Hematopoietic multipotent progenitor cell treated with erythropoietin and hydrocortisone succinate and interleukin-3 and kit ligand, for 15 days (in vitro differentiated cells): ENCODE measurements at regions not wholly inside any gene's neighbourhood (a gene's known extent, or its start where the extent isn't known, plus 50 kb on each side); places are given as distances from the start of the nearest gene placed in this dataset.

Source experiments
- DNase-seq: peaks from one replicate; pipeline ENCODE4 v3.0.0-alpha.2; 2015; ENCODE audit warnings: low spot score

DNA sequence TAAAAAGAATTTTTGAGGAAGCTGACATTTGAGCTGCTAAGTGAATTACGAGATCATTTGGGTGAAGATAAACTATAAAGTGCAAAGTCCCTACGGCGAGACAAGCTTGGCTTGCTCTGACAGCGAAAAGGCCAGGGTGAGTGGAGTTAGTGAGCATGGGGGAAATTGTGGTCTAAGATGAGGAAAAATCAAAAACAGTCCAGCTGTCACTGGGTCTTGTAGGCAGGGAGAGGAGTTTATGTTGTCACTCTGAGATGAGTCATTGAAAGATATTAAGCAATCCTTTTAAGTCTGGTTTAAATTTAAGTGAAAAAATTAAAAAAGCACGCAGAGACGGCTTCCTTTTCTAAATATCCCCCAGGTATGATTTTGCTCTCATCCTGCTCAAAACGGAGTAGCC lies 601.9 kb downstream of the MRPL39 start:
- DNase-seq, result no peak

DNA sequence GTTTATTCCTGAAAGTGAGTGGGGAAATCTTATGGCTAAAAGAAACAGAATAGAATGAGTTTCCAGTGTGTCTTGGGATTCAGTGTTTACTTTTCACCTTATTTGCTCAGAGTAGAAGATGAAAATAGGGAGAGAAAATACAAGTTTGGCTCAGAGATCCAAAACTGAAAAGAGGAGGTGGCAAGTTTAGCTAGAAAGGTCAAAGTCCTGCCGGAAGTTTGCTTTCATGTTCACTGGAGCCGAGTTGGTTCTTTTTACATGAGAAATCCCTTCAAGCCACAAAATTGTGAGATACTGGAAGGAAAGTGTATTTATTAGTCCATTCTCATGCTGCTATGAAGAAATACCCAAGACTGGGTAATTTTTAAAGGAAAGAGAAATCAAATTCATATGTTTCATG lies 604.6 kb downstream of the MRPL39 start:
- no peak for DNase-seq

DNA sequence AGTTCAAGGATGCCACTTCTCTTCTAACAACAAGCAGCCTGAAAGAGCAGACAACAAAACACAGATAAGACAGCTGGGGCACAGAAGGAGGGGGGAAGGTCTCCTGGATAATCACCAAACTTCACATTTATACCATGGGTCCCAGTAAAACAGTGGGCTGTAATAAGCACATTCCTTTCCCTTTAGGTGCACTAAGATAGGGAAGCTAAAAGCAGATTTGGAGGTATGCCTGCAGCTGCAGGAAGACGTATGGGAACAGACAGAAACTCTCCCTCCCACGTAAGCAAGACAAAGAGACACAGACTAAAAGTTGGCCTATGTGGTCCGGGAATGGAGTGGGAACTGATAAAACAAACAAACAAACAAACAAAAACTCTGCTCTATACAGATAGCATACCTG lies 612.1 kb downstream of the MRPL39 start:
- no peak for DNase-seq

DNA sequence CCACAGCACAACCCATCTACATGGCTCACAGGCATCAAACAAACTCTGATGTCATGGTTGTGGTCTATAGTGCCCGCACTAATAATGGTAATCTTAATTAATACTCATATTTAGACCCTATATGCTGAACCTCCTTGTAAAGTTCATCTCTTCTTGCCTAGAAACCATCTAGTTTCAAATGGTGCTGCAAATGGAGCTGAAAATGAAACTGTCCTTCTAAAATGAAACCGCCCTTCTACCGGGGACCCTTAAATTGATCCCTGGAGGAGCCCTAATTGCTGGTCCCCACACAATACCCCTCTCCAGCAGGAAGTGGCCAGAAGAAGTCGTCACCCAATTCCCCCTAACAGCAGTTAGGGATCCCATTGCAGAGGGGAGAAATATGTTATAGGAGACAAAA lies 612.6 kb downstream of the MRPL39 start:
- no peak for DNase-seq

DNA sequence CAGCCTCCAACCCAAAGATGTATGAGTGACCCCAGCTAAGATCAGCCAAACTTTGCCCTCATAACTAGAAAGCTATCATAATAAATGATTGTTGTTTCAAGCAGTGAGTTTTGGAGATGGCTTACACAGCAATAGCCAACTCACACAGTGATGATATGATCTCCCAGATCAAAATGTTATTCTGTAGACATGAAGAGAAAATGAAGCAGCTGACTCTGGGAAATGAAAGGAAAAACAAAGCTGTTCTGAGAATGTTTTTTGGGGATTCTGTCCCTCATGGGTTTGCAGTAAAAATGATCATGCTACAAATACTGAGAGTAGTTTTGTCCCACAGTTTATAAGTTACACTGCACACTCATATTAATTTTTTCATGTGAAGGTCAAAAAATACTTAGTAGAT lies 617.8 kb downstream of the MRPL39 start:
- DNase-seq, result no peak

DNA sequence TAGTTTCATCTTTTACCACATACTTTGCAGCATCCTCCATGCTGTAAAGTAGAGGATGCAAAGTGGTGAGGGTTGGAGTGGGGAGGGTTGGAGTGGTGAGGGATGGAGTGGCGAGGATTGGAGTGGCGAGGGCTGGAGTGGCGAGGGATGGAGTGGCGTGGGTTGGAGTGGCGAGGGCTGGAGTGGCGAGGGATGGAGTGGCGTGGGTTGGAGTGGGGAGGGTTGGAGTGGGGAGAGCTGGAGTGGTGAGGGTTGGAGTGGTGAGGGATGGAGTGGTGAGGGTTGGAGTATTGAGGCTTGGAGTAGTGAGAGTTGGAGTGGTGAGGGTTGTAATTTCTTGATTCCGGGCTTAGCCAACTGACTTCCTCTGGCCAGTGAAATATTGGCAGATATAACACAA lies 618.3 kb downstream of the MRPL39 start:
- DNase-seq, result no peak

DNA sequence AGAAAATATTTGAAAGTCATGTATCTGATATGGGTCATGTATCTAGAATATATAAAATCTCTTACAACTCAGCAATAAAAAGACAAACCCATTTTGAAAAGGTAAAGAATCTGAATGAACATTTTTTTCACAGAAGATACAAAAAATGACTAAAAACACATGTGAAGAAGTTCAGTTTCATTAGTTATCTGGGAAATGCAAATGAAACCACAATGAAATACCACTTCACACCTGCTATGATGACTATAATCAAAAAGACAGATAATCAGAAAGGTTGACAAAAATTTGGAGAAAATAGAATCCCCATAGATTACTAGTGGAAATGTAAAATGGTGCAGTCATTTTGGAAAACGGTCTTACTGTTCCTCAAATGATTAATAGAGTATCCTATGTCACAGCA lies 631.0 kb downstream of the MRPL39 start:
- no peak for DNase-seq

DNA sequence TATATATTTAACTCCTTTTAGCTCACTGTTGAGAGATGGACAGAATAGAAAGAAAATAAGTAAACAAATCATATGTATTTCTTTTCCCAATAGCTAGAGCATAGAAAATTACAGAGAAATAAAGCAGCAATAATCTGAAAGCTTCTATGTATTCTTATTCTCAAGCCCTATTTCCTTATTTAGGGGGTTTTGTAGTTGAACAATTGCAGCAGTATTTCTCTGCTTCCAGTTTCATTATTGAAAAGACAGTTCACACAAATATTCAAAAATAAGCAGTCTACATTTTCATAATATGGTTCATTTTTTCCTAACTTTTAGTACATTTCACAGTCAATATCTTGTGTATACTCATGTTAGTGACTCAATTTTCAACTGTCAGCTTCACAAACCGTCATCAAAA lies 638.2 kb downstream of the MRPL39 start:
- DNase-seq, result no peak

DNA sequence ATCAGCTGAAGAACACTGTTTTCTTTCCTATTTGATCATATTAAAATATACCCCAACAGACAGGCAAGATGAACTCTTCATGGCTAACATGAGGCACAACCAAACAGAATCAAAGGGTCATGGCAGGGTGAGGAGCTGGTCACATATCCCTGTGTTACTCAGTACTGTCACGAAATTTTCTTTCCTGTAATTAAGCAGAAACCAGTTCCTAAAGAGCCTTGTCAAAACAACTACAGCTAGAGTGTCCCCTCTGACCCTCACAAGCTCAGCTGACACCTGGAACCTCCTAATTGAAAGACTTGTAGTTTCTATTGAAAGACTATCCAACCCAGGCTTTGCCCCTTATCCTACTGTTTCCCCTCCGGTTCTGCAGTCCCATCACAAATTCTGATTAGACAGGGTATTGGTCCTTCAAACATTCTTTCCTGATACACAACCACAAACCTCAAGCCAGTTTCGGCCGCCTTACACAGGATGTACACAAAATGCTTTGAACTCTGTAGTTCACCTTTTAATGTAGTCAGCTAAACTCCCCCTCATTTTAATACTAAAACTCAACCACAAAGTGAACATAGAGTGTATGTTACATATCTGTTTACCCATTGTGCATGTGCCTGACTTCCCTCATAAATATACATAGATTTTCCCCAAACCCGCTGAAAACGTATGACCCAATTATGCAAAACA lies 651.9 kb downstream of the MRPL39 start:
- DNase-seq, result no peak

DNA sequence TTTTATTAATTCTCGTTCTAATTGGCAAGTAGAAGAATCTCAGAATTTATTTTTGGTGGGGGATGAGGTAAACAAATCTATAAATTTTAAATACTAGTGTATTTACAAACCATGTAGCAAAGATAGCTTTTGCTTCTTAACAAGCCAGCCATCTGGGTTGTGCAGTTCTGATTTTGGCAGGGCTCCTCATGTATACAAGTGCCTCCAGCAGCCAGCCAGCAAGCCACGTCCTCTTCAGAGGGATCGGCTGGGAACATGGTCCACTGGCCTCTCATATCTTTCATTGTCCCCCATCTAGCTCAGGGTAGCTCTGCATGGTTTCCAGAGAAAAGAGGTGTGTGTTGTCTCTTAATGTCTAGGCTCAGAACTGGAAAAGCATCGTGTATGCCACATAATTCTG lies 659.1 kb downstream of the MRPL39 start:
- DNase-seq, result no peak

DNA sequence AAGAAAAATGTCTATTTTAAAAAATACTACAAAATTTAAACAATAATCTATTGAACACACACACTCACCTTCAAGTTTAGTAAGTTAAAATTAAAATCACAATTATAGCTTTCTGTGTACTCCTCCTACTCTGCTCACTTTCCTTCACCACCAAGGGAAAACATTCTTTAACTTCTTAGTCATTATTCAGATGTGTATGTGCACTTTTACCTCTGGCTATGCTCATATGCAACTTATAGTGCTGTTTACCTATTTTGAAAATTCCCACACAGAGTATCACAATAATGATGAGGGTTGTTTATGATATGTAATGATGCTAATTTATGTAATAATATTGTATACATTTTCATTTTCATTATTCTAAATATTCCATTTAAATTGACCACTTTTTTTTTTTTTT lies 661.4 kb downstream of the MRPL39 start:
- no peak for DNase-seq

DNA sequence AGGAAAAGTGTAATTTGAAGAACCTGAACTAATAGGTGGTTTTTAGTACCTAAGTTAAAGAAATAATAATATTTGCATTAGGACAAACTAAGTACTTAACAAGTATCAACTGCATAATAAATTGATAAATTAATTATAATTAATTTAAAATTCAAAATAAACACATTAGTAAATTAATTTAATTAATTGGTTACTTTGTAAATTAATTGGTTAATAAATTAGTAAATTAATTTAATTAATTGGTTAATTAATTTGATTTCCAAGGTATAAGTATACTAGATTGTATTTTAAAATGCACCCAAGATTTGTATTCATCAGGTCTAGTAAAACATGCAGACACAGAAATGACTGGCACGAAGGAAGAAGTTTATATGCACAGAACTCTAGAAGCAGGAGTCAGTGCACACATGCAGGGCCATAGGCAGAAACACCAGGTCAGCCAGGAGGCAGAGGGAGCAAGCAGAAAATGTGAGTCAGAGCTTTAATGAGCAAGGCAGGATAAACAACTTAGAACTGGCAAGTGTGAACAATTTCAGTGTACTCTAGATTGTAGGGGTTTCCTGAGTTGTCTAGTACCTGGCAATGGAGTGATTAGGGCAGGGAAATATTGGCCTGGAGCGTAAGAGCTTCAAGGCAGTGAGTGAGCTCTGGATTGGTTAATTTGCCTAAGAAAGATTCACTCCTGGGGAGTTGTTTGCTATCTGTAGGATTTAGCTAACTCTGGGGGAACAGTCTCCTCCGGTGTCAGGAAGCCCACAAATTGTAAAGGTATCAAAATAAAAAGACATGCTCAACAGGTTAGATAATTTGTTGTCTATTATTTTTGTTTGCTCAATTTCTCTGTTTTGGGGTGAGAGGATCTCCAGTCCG lies 665.7 kb downstream of the MRPL39 start:
- no peak for DNase-seq

DNA sequence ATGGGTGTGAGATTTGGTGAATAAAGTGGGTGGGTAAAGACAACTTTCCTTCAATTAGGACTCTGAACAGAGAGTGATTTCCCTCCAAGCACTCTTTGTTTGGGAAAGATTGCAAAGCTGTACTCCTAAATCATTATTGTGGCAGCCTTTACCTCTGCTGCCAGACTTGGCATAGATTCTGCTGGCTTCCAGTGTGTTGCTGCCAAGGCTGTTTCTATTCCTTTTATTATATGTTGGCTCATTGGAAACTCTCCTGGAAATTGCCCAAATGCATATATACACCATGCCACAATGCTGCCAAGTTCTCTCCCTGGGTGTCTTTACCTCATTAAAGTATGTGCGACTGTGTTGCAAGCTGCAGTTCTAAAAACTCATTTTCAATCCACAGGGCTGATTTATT lies 668.0 kb downstream of the MRPL39 start:
- DNase-seq, result no peak

DNA sequence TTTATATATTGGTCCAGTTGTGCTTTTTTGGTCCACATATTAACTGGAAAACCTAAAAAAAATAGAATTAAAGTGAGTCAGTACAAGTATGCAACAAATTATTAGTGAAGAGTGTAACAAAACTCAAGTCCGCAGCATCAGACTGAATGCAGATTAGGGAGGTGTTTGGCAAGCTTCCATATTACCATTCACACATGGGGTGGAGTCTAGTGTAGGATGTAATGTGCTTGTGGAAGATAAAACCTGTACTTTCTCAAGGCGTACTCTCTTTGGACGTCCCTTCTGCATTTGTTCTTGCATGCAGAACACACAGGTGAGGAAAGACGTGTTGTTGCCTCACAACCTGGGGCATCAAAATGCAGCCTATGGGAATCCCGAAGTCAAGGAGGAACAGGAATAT lies 668.7 kb downstream of the MRPL39 start:
- DNase-seq, result no peak

DNA sequence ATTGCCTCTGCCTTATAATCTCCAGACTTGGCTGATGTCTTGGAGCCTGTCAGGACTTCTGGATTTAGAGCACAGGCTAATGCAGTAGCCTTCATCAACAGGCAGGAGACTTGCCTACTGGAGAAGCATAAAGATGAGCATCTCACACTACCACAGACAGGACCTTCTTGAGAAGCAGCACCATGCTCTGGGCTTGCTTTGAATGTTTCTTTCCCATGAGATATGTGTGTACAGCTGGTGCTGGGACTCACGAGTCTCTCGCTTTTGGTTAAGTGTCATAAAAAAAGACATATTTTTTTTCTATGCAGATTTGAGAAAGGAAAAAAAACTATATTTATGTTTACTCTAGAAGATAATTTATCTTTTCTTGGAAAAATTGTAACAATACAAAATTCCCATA lies 671.3 kb downstream of the MRPL39 start:
- no peak for DNase-seq

DNA sequence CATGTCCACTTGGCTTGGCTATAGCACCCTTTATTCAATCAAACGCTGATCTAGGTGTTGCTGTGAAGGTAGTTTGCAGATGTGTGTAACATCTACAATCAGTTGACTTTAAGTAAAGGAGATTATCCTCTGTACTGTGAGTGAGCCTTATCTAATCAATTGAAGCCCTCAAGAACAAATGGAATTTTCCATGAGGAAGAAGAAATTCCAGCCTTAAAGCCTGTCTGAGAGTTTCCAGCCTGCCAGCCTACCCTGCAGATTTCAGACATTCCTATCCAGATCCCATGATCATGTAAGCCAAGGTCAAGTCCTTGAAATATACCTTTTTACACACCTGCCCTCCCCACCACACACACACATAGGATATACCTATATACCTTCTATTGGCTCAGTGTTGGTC lies 696.7 kb downstream of the MRPL39 start:
- no peak for DNase-seq

DNA sequence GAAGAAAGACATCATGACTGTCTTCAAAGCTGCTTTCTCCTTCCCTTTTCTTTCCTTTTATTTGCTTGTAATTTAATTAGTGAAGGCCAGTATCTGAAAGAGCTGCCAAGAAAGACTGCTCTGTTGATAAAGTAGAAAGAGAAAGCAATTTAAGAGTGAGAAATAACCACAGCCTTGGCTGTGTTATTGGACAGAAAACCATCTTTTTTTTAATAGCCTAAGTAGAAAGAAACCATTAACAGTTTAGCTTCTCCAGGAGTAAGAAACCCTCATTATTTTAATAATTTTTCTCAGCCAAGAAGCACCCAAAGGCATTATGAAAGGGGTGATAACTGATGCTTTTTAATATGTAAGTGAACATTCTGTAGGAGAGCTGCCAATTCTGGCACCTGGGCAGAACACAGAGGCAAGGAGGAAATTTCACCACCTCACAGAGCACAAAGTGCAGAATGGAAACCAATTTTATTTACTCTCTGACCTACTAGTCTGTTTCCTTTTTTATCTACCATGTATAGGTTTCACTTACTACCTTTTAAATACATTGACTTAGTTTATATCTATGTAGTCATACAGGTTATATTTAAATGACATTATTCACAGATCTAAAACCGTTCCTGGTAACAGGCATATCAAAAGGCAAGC lies 703.2 kb downstream of the MRPL39 start:
- no peak for DNase-seq

DNA sequence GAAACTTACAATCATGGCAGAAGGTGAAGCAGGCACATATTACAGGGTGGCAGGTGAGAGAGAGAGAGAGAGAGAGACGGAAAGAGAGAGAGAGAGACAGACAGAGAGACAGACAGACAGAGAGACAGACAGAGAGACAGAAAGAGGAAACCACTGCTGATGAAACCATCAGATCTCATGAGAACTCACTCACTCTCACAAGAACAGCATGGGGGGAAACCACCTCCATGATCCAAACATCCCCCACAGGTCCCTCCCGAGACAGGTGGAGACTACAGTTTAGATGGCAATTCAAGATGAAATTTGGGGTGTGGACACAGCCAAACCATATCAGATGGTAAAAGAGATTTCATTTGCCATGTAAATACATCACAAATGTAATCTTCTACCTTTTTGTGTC lies 708.1 kb downstream of the MRPL39 start:
- DNase-seq, result no peak

DNA sequence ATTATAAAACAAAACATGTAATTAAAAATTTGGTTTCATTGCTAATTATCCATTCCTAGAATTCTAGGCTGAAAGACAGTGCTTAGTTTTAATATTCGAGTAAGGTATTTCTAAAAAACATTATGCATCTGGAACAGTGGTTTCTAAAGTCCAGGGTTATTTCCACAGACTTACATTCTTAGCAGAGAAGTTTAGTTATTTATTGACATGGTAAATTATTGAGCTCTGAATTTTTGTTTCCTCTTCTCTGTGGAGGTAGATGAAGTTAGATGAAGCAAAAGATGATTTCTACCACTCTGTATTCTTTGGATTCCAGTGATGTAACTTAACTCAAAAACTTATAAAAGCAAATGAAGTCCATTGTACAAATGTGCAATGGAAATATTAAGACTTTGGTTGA lies 709.4 kb downstream of the MRPL39 start:
- DNase-seq, result no peak

DNA sequence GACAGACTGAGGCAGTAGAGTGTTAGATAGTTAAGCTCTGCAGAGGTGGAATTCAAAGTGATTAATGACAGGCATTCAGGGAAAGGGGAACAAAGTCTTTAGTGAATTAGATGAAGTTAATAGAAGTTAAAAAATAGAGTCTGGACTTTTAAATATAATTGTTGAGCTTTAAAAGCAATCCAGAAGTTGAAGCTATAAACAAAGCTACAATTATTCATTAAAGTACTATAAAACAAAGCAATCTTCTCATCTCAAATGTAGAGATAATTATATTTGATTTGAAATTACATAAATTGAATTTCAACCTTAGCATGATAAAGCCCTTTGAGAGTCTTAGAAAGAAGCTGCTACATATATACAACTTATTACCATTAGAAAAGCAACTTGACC lies 710.6 kb downstream of the MRPL39 start:
- no peak for DNase-seq

DNA sequence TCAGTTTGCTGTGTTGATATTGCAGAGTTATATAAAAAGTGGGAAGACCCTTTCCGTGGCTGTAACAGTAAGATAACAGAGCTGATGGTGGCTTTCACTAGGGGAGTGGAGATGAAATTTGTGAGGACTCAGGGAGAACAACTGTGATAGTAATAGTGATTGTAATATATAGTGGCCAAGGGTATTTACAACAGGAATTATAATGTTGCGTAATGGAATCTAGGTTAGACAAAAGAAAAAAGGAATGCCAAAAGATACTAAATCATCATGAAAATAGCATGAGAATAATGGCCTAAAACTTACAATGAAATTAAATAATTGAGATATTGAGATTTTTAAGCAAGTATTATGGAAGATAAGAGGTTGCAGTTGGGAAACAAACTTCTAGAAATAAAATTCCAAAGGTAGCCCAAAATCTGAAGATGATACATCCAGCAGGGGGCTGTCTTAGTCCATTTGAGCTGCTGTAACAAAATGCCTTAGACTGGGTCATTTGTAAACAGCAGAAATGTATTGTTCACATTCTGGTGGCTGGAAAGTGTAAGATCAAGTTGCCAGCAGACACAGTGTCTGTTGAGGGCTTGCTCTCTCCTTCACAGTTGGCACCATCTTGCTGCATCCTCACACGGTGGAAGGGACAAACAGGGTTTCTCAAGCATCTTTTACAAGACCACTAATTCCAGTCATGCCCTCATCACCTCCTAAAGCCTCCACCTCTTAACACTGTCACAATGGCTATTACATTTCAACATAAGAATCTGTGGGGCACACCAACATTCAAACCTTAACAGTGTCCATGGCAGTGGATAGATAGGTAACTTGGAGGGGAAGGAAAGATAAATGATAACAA lies 711.2 kb downstream of the MRPL39 start:
- DNase-seq, result no peak

DNA sequence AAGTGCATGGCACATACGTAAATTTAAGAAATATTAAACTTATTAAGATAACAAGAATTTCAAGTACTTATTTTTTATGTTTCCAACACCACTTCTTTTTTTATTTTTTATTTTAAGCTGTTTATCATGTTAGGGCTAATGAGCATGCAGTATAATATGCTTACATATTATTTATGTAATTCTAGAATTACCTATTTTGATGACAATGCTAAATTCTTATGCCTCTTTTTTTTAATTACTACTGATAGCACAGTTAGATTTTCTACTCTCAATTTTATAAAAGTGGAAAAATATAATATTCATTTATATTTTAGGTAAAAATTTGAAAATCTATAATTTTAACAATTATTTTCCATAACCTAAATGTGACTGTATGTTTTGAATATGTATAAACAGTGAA lies 713.0 kb downstream of the MRPL39 start:
- DNase-seq, result no peak
